ENCODE measurements at regions not wholly inside any gene's neighbourhood (a gene's known extent, or its start where the extent isn't known, plus 50 kb on each side); places are given as distances from the start of the nearest gene placed in this dataset.

DNA sequence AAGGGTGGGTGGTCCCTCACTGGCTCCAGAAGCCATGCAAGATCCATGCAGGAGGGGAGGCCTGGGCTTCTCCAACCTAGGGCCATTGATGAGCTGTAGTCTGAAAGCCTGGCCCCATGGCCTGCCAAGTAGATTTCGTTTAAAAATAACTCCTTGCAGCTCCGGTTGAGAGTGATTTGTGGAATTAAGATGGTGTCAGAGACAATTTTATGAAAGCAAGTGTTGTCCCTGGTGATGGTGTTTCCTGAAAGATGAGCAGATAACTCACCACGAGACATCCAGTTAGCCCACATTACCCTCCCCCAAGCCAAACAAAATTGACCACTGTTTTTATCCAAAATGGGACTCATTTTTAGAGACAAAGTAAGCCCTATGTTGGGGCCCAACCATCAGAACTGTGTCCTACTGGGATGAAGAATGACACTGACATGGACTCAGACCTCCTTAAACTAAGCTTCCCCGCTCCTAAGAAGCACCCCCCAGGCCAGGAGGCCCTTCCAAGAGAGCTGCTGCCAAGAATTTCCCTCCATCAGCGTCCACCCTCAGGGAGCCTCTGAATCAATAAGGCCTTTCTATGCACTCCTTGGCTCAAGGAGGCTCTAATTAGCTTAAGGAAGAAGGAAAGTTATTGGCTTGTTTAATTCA, 174.2 kb upstream of the NCAM1 start:
- DNase-seq = no peak

- no peak for DNase-seq
These were observed 171.7 kb upstream of the NCAM1 start for GRCh38 chr11:112789481-112789880.

GRCh38 chr11:112790286-112790685, 170.9 kb upstream of the NCAM1 start:
- no peak for DNase-seq

GRCh38 chr11:112792070-112792469, 169.2 kb upstream of the NCAM1 start:
- no peak for DNase-seq

DNA sequence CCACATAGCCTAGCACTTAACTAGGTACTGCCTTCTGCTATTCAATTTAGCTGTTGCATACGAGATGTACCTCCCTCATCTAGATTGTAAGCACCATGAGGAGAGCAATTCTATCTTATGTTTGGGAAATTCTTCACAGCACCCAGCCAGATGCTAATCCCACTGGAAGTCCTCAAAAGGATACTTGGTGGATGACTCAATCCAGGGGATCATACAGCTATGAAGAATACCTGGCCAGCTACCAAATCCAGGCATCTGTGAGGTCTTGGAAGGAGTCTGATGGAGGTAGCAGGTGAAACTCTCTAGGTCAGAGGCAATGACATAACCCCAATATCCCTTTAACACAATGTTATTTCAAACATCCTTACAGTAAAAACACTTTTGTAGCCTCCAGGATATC, 167.8 kb upstream of the NCAM1 start:
- no peak for DNase-seq

DNA sequence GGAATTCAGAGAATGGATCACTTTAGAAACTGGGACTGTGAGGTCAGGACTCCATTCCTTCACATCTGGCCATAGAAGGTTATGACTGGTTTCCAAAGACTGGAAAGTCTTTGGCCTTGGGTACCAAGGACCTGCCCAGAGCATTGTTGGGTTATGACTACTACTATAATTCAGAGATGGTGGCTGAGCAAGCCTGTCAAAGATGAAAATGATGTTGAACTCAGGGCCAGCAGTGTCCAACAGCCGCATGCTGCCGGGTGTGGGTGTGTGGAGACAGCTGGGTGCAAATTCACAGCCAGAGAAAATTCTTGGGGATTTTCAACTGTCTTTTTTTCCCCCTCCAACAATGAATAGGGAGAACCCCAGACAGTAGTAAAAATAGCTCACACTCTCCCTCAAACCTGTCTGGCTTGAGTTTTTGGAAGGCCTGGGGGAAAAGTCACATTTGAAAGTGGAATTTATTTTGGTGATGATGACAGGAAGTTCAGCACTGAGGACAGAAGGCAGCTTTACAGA, 166.8 kb upstream of the NCAM1 start:
- DNase-seq = no peak

- no peak for DNase-seq
These were observed 165.9 kb upstream of the NCAM1 start for GRCh38 chr11:112795142-112795815.

DNA sequence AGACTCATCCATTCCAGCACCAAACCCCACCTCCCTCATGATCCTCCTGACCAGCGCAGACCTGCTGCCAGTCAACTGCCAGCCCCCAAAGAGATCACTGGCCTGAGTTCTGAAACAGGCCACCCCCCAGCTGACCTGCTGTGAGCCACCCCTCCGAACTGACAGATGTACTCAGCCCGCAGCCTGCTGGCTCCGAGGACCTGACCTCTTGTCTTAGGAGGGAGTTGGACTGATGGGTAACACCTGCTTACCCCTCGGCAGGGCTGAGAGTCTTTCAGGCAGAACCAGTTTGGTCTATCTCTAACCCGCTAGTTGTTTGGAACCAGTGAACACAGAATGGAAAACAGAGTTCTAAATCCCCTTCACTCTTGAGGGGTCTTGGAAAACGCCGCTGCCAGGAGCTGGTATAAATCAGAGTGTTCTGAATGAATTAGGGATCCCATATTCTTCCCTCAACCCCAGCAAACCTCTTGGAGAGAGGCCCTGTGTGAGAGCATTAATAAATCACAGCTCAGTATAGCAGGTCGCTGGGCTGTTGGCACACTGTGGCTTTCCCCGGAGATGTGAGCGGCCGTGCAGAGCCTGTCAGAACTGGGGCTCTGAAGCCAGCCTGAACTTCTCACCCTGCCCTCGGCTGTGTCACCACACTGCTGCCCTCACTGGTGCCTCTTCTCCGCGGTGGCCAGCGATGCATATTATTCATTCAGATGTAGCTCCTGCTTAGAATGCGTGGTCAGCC, 165.1 kb upstream of the NCAM1 start:
- DNase-seq = no peak

GRCh38 chr11:112797092-112797491, 164.1 kb upstream of the NCAM1 start:
- no peak for DNase-seq

DNA sequence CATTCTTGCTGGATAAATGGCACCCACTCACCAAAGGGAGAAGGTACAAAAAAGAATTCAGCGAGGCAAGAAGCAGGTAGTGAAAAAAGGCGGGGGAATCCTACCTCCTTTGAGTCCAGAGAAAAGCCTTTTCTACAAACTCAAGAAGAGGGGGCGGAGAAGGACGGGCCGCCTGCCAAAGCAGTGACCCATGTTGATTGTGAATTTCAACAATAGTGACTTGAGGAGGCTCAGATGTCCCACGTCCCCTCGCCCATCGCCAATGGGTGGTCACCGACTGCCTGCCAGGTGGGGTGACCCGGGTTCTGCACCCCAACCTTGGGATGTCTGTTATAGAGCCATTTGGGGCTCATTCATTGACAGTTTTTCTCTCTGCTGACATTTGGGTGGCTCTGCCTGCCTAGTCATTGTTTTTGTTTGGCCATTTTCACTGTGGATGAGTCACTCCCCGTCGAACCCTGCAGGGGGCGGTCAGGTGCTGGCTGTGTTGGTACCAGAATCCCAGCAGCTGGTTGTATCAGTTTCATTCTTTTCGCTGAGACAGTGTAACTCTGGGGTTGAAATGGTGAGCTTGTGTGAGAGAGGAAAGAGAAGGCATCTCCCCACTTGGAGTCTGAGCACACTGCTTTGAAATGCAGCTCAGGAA, 163.4 kb upstream of the NCAM1 start:
- DNase-seq = peak; percentile 74

- DNase-seq = no peak
These were observed 160.0 kb upstream of the NCAM1 start for GRCh38 chr11:112801025-112801816.

GRCh38 chr11:112801817-112802088, 159.5 kb upstream of the NCAM1 start:
- no peak for DNase-seq

DNA sequence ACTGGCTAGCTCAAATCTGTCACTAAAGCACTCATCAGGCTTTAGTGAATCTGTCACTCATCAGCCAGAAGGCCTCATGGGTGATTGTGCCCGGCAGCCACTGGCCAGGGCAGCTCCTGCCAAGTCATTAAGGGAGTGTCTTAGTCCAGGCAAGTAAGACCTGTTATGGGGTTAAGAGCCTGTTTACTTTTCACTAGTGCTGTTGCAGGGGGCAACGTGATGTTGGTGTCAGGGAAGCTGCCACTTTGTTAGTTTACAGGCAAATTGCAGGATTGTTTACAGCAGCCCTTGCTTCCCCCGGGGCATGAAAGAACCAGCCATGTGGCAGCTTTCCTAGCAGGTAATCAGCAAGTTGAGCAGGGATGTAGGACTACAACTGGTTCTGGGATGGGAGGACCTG, 155.6 kb upstream of the NCAM1 start:
- DNase-seq = no peak

DNA sequence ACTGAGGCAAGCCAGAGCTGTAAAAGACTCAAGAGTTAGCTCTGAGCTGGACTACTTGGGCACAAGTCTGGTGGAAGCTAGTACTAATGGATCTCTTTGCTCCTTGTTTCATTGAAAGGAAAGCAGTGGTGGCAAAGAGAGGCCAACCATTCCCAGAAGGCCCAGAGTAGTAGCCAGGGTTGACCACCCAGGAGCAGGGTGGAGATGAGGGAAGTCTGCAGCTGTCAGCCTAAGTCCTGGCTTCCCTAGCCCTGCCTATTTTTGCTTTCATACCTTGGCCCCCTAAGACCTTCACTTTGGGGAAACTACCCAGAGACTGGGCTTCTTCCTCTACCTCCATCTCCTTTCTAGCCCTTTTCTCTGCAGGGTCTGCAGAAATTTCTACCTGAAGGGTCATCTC, 155.0 kb upstream of the NCAM1 start:
- DNase-seq = no peak

- DNase-seq = no peak
These were observed 154.3 kb upstream of the NCAM1 start for GRCh38 chr11:112806876-112807275.

GRCh38 chr11:112809429-112809828, 151.8 kb upstream of the NCAM1 start:
- no peak for DNase-seq

GRCh38 chr11:112810951-112811350, 150.3 kb upstream of the NCAM1 start:
- no peak for DNase-seq

DNA sequence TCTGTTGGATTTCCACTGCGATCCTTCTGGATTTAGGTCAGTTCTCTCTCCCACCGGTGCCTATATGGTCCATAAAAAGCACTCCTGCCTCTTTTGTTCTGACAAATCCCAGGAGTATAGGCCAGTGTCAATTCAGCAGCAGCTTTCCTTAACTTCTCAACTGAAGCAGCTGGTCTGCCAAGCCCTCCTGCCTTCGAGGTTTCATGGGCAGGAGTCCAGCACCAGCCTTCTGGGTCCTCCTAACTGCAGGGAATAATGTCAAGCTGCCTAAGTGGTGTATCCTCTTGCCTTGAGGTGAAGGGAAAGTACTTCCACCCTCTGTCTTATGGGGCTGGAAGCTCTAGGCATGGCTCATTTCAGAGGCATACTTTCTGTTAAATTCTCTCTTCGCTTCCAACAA, 149.4 kb upstream of the NCAM1 start:
- no peak for DNase-seq

- DNase-seq = no peak
These were observed 148.5 kb upstream of the NCAM1 start for GRCh38 chr11:112812729-112813128.

- no peak for DNase-seq
These were observed 147.1 kb upstream of the NCAM1 start for GRCh38 chr11:112814168-112814567.

- no peak for DNase-seq
These were observed 143.8 kb upstream of the NCAM1 start for GRCh38 chr11:112817376-112817775.

Measured in occipital lobe (tissue), 1 donor.